HepG2 (cell line): ENCODE measurements at regions not wholly inside any gene's neighbourhood (a gene's known extent, or its start where the extent isn't known, plus 50 kb on each side); places are given as distances from the start of the nearest gene placed in this dataset.

Experiments used
- MAFF ChIP-seq: IDR thresholded peaks from 2 replicates; pipeline ENCODE4 v1.6.1; 2011; ENCODE audit warnings: low read depth, low read length, improper control_type of control experiment
- NFYB ChIP-seq: sonication (generic); formaldehyde crosslinking; IDR thresholded peaks from 2 replicates; pipeline ENCODE4 v1.4.0; 2020; ENCODE audit warnings: missing genetic modification reagents
- PRDM10 ChIP-seq: sonication (generic); formaldehyde crosslinking; IDR thresholded peaks from 2 replicates; pipeline ENCODE4 v1.4.0; 2020; ENCODE audit warnings: low read depth, missing genetic modification reagents
- SRF ChIP-seq: IDR thresholded peaks from 2 replicates; pipeline ENCODE4 v1.6.1; 2011; ENCODE audit warnings: mild to moderate bottlenecking, low read depth, low read length, moderate library complexity
- ZNF367 ChIP-seq: sonication (generic); formaldehyde crosslinking; IDR thresholded peaks from 2 replicates; pipeline ENCODE4 v1.4.0; 2020; ENCODE audit warnings: missing genetic modification reagents, borderline replicate concordance
- TF ChIP-seq, protein P1 (sequence below): sonication (generic); IDR thresholded peaks from 2 replicates; pipeline ENCODE4 v1.6.1; 2016; ENCODE audit warnings: low read depth, borderline replicate concordance

DNA sequence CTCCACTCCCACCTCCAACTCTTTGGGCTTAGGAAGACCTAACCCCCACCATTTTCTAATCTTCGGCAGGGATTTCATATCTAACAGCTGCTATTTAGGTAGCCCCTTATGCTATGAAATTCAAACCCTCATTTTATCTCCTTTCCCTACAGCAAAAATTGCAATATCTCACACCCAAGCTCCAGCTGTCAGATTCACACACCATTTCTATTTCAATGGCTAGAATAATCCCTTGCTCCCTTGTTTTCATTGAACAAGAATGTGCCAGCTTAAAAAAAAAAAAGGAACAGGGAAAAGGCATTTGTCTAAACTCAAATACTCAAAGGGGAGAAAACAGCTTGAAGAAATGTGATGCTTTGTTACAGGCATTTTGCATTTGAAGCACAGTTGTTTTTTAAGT, 850.6 kb upstream of the ACVR2A start:
- TF ChIP-seq NFYB (CRISPR knock-in tag) (no peak), PRDM10 (CRISPR knock-in tag) (no peak), ZNF367 (CRISPR knock-in tag) (no peak), MAFF (no peak), SRF (no peak)
- TF ChIP-seq, protein P1, sequence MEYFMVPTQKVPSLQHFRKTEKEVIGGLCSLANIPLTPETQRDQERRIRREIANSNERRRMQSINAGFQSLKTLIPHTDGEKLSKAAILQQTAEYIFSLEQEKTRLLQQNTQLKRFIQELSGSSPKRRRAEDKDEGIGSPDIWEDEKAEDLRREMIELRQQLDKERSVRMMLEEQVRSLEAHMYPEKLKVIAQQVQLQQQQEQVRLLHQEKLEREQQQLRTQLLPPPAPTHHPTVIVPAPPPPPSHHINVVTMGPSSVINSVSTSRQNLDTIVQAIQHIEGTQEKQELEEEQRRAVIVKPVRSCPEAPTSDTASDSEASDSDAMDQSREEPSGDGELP, result no peak
